ENCODE measurements at regions not wholly inside any gene's neighbourhood (a gene's known extent, or its start where the extent isn't known, plus 50 kb on each side); places are given as distances from the start of the nearest gene placed in this dataset.

DNA sequence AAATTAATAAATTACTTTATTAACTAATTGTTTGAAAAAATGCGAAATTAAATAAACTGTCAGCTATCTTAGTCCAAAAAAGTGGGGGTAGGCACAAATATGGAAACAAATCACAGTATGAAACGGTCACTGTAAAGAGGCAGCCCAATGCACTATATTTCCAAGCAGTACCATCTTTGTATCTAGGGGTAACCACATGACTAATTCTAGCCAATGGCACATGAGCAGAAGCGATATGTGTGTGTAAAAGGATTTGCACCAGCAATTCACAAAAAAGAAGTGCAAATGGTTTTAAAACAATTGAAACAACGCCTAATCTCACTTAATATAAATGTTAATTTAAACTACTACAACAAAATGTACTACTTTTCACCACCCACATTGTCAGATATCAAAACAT, 129.5 kb upstream of the PRNP start:
- no peak for DNase-seq

DNA sequence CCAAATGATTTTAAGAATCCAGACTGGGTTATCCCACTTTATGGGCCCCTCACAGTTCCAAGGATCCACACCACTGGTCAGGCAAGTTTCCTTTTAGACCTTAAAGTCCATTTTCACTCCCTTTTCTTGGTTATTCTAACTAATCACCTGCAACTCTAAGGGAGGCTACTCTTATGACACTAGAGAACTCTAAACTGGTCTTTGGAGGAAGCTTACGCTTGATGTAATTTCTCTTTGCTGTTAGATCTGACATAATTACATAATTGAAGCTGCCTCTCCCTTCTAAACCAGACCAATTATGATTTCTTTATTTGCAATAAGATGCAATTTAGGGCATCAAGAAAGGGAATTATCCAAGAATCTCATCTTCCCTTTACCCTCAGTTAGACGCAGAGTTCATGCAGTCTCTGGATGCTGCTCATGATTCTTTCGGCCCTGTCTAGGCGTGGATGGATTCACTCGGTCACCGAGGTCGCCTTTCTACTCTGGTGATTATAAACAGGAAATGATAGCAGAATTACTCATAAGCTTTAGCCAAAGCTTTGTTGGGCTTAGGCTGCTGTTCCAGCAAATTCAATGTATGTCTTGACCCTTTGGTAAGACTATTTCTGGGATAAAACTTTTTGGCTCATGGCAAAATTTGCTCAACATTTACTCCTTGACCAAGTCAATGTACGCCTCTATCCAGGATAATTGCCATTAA, 130.9 kb upstream of the PRNP start:
- DNase-seq = no peak

DNA sequence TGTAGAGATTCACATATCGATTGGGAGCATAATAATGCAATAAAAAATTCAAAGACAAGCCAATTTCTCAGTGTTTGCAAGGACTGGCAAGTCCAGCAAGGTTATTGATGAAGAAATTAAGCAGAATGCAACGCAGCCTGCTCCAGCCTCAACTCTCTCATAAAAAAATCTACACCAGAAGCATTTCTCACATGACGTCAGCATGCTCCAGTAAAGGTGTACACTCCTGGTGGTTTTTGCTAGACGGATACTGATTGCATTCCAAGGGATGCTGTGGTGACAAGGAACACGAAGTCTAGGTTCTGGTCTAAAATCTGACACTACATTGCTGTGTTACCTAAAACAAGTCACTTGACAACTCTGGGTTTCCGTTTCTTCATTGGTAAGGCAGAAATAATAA, 131.9 kb upstream of the PRNP start:
- DNase-seq = no peak

DNA sequence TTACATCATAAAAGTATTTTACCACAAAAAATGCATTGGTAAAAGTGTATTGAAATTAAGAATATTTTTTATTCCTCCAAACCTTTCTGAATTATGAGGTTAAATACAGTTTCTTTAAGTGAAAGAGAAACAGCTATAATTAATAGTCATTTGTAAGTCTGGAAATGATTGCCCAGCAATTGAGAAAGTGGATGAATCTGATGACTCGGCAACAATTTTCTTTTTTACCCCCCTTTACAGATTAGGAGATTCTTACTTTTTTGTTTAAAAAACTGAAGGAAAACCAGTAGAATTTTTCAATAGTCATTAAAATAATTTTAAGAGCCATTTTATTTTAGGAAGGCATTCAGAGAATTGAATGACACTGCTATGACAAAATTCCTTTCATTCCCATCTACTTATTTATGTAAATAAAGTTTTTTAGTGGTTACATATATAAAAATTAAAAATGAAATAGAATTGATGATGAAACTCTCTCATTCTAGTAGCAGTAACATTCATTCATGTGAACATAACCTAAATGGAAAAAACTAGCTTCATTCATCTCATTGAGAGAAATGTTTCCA, 134.1 kb upstream of the PRNP start:
- no peak for DNase-seq

DNA sequence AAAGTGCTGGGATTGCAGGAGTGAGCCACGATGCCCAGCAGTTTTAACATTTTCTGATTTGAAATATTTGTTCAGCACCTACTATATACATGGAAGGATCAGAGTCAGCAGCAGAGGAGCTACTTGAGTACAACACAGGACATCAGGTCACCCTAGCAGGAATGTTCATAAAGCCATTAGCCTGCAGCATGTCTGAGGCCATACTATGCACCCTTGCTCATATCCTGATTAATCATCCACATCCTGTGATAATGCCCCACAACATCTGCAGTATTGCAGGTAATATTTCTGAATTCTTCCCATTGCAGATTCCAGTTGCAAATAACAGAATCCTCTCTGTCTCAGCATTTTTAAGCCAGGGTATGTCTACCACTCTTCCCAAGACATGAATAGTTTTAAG, 135.5 kb upstream of the PRNP start:
- DNase-seq = no peak

DNA sequence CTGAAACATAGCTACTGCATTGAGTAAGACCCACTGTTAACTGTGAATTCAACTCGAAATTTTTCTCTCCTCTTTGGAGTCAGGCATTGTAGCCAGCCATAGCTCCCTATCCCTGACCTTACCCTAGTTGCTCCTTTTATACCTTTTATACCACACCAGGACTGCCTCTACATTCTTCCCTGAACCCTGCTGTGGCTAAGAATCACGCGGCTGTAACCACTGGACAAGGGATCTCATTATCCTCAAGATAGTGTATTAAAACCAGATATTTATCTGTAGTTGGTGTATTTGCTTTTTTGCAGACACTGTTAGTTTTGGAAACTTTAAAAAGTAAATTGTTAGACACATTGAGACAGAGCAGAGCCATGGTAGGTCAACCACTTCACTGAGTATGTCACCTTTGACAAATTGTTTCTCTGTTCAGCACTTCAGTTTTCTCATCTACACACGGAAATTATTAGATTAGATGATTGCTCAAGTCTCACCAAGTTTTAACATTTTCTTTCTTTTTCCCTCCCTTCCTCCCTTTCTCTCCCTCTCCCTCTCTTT, 136.5 kb upstream of the PRNP start:
- DNase-seq = no peak

DNA sequence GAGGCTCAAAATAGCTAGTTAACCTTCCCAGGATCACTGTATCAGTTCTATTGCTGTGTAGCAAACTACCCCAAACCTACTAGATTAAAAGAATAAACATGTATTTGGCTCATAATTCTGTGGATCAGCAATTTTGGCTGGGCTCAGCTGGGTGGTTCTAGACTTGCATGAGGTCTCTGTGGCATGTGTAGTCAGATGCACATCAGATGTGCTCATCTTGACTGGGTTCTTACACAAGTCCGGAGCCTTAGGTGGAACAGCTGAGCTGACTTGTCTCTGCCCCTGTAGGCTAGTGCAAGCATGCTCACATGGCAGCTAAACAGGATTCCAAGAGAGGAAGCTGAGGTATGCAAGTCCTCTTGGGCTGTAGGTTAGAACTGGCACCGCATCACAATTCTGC, 137.7 kb upstream of the PRNP start:
- no peak for DNase-seq

DNA sequence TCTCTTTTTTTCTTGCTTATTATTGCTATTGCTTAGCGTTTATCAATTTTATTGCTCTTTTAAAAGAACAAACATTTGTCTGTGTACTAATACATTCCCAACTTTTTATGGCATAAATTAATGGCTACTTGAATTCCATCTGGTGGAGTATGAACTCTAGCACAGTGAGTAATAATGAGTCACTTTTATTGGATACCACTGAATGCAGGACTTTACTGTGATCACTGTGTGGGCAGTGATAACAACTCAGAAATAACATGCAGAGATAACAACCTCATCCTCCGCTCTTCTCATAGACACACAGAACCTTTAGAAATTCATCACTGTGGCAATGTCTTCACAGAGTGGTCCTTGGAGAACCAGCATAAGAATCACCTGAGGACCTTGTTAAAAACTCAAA, 139.5 kb upstream of the PRNP start:
- DNase-seq = no peak

DNA sequence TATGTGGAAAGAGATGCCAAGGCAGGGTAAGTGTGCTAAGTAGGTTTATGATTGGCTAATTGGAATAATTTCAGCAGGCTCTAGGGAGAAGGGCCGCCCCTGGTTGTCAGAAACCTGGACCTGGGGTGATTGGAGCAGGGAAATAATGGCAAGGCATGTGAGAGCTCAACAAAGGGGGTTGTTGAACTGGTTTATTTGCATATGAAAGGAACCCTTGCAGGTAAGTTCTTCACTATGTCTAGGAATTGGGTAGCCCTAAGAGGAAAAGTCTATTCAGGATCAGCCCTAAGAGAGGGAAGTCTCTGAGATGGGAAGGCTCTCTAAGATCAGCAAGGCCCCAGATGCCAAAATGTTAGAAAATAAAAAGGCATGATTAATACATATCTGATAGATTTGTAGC, 139.9 kb upstream of the PRNP start:
- no peak for DNase-seq

DNA sequence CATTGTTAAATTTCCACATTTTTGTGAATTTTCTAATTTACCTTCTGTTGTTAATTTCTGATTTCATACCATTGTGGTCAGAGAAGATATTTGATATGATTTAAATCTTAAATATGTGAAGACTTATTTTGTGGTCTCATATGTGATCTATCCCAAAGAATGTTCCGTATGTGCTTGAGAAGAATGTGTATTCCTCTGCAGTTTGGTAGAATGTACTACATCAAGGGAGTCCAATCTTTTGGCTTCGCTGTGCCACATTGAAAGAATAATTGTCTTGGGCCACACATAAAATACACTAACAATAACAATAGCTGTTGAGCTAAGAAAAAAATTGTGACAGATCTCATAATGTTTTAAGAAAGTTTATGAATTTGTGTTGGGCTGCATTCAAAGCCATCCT, 140.7 kb upstream of the PRNP start:
- DNase-seq = no peak

DNA sequence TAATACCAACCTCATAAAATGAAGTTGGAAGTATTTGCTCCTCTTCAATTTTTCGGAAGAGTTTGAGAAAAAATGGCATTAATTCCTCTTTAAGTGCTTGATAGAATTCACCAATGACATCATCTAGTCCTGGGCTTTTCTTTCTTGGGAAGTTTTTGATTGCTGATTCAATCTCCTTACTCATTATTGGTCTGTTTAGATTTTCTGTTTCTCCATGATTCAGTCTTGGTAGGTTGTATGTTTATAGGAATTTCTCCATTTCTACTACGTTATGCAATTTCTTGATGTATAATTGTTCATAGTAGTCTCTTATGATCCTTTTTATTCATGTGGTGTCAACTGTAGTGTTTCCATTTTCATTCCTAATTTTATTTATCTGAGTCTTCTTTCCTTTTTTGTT, 141.5 kb upstream of the PRNP start:
- DNase-seq = no peak

DNA sequence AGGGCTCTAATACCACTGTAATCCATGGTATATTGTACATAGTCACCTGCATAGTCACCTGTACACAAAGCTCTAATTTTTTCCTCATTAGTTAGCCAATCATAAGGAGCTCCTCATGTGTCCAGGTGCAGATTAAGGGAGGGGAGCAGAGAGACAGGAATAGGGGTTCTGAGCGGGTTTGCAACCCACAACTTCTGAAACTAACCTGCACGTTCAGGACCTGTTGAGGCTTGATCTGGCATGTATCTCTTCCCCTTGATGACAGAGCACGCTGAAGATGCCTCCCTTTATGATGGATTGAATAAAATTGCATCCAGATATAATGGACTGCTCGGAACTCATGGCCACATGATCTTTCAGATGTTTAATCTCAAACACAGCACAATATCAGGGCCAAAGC, 144.0 kb upstream of the PRNP start:
- no peak for DNase-seq

DNA sequence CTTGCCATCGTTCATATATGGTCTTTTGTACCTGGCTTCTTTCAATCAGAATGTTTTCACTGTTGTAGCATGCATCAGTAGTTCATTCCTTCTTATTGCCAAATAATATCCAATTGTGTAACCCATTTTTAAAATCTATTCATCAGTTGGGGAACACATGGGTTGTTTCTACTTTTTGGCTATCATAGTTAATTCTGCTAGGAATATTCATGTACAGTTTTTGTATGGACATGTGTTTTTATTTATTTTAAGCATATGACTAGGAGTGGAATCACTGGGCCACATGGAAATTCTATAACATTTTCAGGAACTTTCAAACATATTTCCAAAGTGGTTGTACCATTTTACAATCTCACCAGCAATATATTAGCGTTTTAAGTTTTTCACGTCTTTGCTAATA, 151.9 kb upstream of the PRNP start:
- DNase-seq = no peak

DNA sequence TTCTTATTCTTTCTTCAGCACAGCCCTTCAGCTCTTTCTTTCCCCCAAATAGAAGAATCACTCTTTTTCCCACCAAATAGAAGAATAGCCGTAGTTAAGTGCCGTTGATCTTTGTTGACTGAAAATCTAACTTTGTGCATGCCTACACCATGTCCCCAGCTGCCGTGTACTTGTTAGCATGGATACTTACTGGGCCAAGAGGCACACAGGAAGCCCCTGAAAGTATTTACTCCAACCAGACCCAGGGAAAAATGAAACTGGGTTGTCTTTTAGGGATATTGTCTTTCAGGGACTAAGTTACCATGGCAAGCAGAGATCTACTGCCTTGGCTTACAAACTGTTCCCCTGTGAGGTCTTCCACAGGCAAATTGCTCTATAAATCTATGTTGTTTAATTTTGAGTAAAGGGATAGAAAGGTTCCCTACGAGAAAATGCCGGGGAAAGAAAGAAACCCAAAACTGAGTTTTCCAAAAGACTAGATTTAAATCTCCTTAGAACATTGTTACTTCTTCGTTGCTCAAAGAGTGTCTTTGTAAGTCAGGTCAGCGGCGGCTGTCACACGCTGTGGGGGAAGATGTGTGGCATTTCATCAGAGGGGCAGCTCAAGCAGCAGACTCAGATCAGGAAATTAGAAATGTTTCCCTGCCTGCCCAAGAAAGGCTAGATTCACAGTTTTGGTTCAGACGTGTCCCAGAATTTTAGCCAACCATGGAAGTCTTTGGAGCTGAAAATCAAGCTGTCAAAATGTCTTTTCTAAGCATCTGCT, 152.7 kb upstream of the PRNP start:
- no peak for DNase-seq

DNA sequence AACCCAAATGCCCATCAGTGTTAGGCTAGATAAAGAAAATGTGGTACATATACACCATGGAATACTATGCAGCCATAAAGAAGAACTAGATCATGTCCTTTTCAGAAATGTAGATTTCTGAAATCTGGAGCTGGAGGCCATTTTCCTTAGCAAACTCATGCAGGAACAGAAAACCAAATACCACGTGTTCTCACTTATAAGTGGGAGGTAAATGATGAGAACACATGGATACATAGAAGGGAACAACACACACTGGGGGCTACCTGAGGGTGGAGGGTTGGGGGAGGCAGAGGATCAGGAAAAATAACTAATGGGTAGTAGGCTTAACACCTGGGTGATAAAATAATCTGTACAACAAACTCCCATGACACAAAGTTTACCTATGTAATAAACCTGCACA, 153.5 kb upstream of the PRNP start:
- DNase-seq = no peak

DNA sequence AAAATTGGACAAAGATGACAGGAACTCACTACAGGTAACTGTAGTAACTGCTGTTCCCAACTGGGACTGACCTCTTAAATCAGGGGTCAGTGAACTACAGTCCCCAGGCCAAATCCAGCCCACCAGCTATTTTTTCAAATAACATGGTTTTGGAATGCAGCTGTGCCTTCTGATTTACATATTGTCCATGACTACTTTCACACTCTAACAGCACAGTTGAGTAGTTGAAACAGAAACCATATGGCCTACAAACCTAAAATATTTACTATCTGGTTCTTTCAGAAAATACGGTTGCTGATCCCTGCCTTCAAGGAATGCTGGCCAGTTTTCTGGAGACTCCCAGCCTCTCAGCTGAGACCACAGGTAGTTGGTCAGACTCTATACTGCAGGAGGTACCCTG, 161.5 kb upstream of the PRNP start:
- DNase-seq = no peak

DNA sequence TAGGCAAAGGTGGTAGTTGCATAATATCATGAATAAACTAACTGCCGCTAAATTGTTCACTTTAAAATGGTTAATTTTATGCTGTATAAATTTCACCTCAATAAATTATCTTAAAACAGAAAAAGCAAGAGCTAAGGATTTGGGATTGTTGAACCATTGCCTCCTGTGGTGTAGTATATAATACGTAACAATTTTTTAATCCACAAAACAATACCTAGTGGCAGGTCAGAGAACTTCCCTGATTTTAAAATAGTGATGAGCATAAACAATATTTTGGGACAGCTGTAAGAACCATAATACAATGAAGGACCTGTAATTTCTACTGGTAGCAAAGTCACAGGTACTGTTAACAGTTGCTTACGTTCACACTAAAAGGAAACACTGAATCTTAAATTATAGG, 161.9 kb upstream of the PRNP start:
- DNase-seq = no peak

DNA sequence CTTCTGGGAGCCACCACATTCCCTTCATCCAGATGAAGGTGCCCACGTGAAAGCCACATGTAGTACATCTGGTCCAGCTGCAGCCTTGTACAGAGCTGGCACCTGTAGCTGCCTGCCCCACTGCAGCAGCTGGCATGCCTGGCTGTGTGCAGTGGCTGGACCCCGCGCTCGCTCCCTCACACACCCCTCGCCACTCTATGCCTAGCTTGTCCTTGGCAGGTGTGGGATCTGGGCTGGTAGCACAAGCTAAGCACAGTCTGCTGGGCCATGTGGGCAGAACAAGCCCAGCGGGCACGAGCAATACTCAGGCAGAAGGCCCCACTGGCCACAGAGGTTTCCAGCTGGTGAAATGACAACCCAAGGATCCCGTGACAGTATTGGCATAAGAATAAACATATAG, 163.9 kb upstream of the PRNP start:
- DNase-seq = no peak

DNA sequence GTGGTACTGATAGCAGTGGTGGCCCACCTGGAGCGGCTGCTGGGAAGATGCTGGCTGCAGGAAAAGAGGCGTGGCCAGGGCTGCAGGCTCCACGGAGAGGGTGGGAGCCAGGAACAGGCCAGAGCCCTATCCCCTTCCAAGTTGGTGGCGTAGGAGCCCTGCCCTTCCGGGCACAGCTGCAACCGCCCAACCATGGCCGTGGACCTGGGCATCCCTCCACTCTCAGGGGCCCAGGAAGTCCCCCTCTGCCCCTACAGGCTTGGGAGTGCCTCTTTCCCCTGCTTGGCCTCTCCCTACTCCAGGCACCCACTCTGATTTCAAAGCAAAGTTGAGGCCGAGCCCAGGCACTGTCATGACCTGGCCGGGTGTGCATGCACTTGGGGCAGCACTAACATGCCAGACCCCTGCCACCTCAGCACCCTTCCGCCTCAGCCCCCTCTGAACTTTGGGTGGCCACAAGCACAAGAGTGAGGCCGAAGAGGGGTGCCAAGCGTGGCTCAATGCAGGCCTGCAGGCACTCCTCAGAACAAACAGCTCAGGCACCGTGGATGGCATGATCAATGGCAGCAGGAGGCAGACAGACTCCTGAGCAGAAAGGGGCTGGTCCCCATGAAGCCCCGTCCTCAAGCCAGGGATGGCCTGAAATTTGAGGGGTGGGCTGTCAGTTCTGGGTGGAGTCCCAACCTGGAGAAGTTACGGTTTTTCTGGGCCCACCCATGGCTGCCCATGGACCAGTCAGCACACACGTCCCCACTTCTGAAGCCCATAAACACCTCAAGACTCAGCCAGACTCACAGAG, 164.9 kb upstream of the PRNP start:
- DNase-seq = no peak

DNA sequence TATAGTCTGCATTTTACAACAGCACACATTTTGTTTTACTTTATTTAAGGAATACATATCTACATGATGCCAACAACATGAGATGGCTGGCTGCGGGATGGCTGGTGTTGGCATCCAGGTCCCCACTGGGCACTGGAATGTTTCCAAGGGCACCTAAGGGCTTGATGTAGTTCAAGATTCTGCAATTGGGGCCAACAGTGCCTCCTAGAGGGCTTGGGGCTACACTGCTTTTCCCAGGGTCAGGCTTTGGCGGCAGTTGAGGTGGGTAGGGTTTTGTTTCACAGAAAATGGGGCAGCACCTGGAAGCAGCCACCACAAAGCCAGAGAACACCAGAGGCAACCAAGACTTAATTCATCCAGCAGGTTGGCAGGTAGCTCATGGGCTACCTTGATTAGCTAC, 166.7 kb upstream of the PRNP start:
- no peak for DNase-seq

DNA sequence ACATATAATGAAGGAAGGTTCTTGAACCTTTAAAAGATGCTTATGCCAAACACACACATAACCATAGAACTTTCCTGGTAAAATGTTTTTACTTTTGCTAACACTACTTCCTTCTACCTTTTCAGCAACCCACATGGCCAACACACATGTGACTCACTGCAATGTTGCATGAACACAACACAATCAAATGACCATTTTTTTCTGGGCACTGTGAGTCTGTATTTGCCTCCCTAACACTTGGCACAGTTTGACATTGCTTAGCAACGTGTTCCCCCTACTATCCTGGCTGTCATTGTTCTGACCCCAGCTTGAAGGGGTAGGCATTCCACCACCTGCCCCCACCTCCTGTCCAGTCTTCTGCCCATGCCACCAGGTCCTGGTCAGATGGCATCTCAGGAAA, 169.4 kb upstream of the PRNP start:
- no peak for DNase-seq

DNA sequence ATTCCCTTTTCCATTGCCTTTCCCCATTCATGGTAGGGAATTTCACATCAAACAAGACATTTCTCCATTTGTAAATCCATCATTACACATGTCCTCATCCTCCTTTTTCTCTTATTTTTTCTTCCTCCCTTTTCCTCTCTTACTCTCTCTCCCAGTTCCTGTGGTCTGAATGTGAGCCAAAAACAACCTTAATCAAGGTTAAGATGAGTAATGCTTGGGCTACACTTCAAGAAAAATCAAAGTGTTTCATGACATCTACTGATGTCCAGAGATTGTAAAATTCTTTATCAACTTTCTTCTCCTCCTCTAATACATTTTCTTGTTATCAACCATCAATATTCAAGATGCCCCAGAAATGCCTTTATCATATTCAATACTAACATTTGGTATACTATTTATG, 172.5 kb upstream of the PRNP start:
- DNase-seq = no peak

DNA sequence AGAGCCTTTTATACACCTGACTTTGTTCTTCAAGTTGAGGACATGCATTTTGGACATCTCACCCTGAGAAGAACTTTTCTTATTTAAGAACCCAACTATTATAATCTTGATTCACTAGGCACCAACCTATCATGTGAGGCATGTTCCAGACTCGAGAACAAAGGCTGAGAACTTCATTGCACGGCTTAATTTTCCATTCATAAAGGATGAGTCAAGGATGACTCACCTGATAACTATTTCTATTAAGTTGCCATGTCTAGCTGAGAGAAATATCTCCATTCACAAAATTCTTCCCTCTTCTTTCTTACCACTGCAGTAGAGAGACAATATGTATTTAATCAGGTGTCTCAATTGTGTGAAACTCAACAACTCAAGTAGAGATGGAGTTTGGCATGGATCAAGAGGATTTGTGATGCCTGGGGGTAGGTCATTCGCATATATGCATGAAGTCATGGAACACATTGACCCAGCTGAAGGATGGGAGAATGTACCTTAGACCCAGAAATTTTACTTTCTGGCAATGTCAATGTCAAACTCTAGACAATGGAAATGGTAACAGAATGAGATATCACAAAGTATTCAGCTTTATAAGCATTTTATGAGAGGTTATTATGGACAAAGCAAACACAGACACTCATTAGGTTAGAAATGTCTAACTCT, 173.2 kb upstream of the PRNP start:
- DNase-seq = no peak
